Fibroblast of skin of scalp (primary cell): ENCODE measurements at regions not wholly inside any gene's neighbourhood (a gene's known extent, or its start where the extent isn't known, plus 50 kb on each side); places are given as distances from the start of the nearest gene placed in this dataset.
"Not testable (repeated sequence)": the region's sequence is repeated elsewhere in the genome, so short reads cannot be mapped to it uniquely, and the experiment has no call there.

ENCODE experiments used
- DNase-seq: peaks from one replicate; pipeline ENCODE4 v3.0.0-alpha.2; 2013

- DNase-seq = no peak
These were observed 520.6 kb upstream of the SOX9 start for GRCh38 chr17:71600137-71600789.

GRCh38 chr17:71601894-71602504, 518.8 kb upstream of the SOX9 start:
- no peak for DNase-seq

GRCh38 chr17:71613996-71614395, 506.8 kb upstream of the SOX9 start:
- no peak for DNase-seq

GRCh38 chr17:71615820-71616219, 505.0 kb upstream of the SOX9 start:
- no peak for DNase-seq

- DNase-seq = not testable (repeated sequence)
These were observed 503.1 kb upstream of the SOX9 start for GRCh38 chr17:71617767-71618166.

GRCh38 chr17:71625330-71625729, 495.5 kb upstream of the SOX9 start:
- DNase-seq = no peak

GRCh38 chr17:71628306-71628705, 492.5 kb upstream of the SOX9 start:
- no peak for DNase-seq

GRCh38 chr17:71631483-71631882, 489.3 kb upstream of the SOX9 start:
- DNase-seq = peak; percentile 74

- peak; percentile 54 for DNase-seq
These were observed 488.5 kb upstream of the SOX9 start for GRCh38 chr17:71632328-71632727.

- peak; percentile 85 for DNase-seq
These were observed 487.4 kb upstream of the SOX9 start for GRCh38 chr17:71633391-71633849.

GRCh38 chr17:71634376-71634775, 486.4 kb upstream of the SOX9 start:
- no peak for DNase-seq

GRCh38 chr17:71635187-71635586, 485.6 kb upstream of the SOX9 start:
- no peak for DNase-seq

GRCh38 chr17:71636644-71637043, 484.2 kb upstream of the SOX9 start:
- no peak for DNase-seq

GRCh38 chr17:71638668-71639067, 482.2 kb upstream of the SOX9 start:
- DNase-seq = no peak

GRCh38 chr17:71639865-71640264, 481.0 kb upstream of the SOX9 start:
- no peak for DNase-seq

GRCh38 chr17:71646890-71647289, 473.9 kb upstream of the SOX9 start:
- not testable (repeated sequence) for DNase-seq

- DNase-seq = not testable (repeated sequence)
These were observed 472.5 kb upstream of the SOX9 start for GRCh38 chr17:71648342-71648741.

- peak; percentile 13 for DNase-seq
These were observed 470.9 kb upstream of the SOX9 start for GRCh38 chr17:71649941-71650350.

GRCh38 chr17:71655542-71655941, 465.3 kb upstream of the SOX9 start:
- DNase-seq = no peak

- DNase-seq = no peak
These were observed 463.6 kb upstream of the SOX9 start for GRCh38 chr17:71656964-71657858.

- no peak for DNase-seq
These were observed 461.8 kb upstream of the SOX9 start for GRCh38 chr17:71658996-71659395.

- no peak for DNase-seq
These were observed 456.0 kb upstream of the SOX9 start for GRCh38 chr17:71664861-71665260.

GRCh38 chr17:71666047-71666446, 454.8 kb upstream of the SOX9 start:
- no peak for DNase-seq
